ENCODE measurements at regions not wholly inside any gene's neighbourhood (a gene's known extent, or its start where the extent isn't known, plus 50 kb on each side); places are given as distances from the start of the nearest gene placed in this dataset.

DNA sequence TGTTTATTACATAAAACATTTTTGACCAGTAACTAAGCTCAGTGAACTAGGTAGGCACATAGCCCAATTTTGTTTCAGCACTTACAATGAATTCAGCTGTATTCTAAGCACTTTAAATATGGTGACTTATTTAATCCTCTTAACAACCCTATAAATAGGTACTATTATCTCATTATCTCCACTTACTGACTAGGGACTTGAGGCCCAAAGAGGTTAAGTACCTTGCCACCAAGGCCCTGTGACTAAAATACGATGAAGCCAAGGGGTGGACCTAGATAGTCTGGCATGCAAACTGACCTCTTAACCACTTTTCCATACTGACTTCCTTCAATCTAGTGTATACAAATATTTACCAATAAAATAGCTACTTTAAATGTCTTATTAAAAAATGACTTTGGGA, 266.4 kb downstream of the ZNF608 start:
- Histone ChIP-seq H2AFZ (ENCODE audit: insufficient read depth, low read depth, low read length, poor library complexity, severe bottlenecking) (no peak overlapping the region), H3K27ac (ENCODE audit: low read depth in 1 of 2, low read length in 2 of 2) (no peak overlapping the region), H3K4me3 (replicated peaks in 1 of 3; ENCODE audit: low read depth in 2 of 3, low read length in 3 of 3) (no peak overlapping the region), H3K36me3 (replicated peaks in 1 of 2; ENCODE audit: control insufficient read depth in 1 of 2, insufficient read depth in 2 of 2, low read length in 2 of 2) (no peaks in the 10 kb centered on the region), H3K79me2 (ENCODE audit: insufficient read depth, low read length) (no peaks in the 10 kb centered on the region), H3K9me3 (replicated peaks in 1 of 2; ENCODE audit: control insufficient read depth in 1 of 2, insufficient read depth in 1 of 2, low read length in 2 of 2) (no peaks in the 10 kb centered on the region), H3K4me2 (replicated peaks; ENCODE audit: extremely low read depth, low read length, poor library complexity, severe bottlenecking) (no peak overlapping the region), H3K27me3 (ENCODE audit: control insufficient read depth in 2 of 2, insufficient read depth in 2 of 2, low read length in 2 of 2) (no peaks in the 10 kb centered on the region), H3K9ac (ENCODE audit: insufficient read depth, low read length, poor library complexity, severe bottlenecking) (no peak overlapping the region), H4K20me1 (ENCODE audit: insufficient read depth, low read length) (no peaks in the 10 kb centered on the region), H3K4me1 (ENCODE audit: control insufficient read depth in 1 of 2, insufficient read depth in 2 of 2, low read length in 2 of 2) (no peaks in the 10 kb centered on the region)
- no peak overlapping the region for H3K27ac Mint-ChIP-seq
- no peaks in the 10 kb centered on the region for H3K36me3 Mint-ChIP-seq
- H3K4me1 Mint-ChIP-seq: no peaks in the 10 kb centered on the region
- WGBS (ENCODE audit: insufficient coverage): no CpG with 5 or more reads among the region's 1 CpG
- no peak for DNase-seq
- no peak overlapping the region for H3K4me3 Mint-ChIP-seq
- no peaks in the 10 kb centered on the region for H3K27me3 Mint-ChIP-seq (ENCODE audit: low read depth in 3 of 3)
- TF ChIP-seq, protein P1, sequence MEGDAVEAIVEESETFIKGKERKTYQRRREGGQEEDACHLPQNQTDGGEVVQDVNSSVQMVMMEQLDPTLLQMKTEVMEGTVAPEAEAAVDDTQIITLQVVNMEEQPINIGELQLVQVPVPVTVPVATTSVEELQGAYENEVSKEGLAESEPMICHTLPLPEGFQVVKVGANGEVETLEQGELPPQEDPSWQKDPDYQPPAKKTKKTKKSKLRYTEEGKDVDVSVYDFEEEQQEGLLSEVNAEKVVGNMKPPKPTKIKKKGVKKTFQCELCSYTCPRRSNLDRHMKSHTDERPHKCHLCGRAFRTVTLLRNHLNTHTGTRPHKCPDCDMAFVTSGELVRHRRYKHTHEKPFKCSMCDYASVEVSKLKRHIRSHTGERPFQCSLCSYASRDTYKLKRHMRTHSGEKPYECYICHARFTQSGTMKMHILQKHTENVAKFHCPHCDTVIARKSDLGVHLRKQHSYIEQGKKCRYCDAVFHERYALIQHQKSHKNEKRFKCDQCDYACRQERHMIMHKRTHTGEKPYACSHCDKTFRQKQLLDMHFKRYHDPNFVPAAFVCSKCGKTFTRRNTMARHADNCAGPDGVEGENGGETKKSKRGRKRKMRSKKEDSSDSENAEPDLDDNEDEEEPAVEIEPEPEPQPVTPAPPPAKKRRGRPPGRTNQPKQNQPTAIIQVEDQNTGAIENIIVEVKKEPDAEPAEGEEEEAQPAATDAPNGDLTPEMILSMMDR (IDR thresholded peaks at IDR 0.05): no peak
- intact Hi-C loops (cut with micrococcal nuclease): no loop called here
- peaks cover 0 to 11% (median 3%) of the 10 kb centered on the region in 7 donors for H3K9me3 Mint-ChIP-seq

DNA sequence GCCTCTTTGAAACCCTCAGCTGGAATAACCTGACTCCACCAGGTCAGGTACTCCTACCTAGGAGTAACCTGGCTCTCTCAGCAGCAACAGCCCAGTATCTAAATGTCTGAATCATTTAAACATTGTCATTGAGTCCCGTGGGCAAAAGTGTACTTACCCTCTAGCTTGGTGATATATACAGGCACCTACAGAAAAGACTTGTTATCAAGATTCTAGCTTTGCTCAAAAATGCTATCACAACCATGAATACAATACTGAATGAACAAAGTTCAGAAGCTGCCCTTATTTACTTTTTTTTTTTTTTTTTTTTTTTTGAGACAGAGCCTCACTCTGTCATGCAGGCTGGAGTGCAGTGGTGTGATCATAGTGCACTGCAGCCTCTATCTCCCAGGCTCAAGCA, 268.2 kb downstream of the ZNF608 start:
- Histone ChIP-seq H3K27ac (ENCODE audit: low read depth in 1 of 2, low read length in 2 of 2) (no peak overlapping the region), H4K20me1 (ENCODE audit: insufficient read depth, low read length) (no peaks in the 10 kb centered on the region), H3K4me2 (replicated peaks; ENCODE audit: extremely low read depth, low read length, poor library complexity, severe bottlenecking) (no peak overlapping the region)

More for the DNA sequence above, 268.2 kb downstream of the ZNF608 start:
- Histone ChIP-seq H3K79me2 (ENCODE audit: insufficient read depth, low read length) (no peaks in the 10 kb centered on the region), H3K4me1 (ENCODE audit: control insufficient read depth in 1 of 2, insufficient read depth in 2 of 2, low read length in 2 of 2) (no peaks in the 10 kb centered on the region), H3K36me3 (replicated peaks in 1 of 2; ENCODE audit: control insufficient read depth in 1 of 2, insufficient read depth in 2 of 2, low read length in 2 of 2) (no peaks in the 10 kb centered on the region), H3K4me3 (replicated peaks in 1 of 3; ENCODE audit: low read depth in 2 of 3, low read length in 3 of 3) (no peak overlapping the region), H2AFZ (ENCODE audit: insufficient read depth, low read depth, low read length, poor library complexity, severe bottlenecking) (no peak overlapping the region), H3K9me3 (replicated peaks in 1 of 2; ENCODE audit: control insufficient read depth in 1 of 2, insufficient read depth in 1 of 2, low read length in 2 of 2) (no peaks in the 10 kb centered on the region), H3K27me3 (ENCODE audit: control insufficient read depth in 2 of 2, insufficient read depth in 2 of 2, low read length in 2 of 2) (no peaks in the 10 kb centered on the region), H3K9ac (ENCODE audit: insufficient read depth, low read length, poor library complexity, severe bottlenecking) (no peak overlapping the region)
- Mint-ChIP-seq H3K4me1 (no peaks in the 10 kb centered on the region), H3K36me3 (no peaks in the 10 kb centered on the region), H3K27ac (no peak overlapping the region), H3K27me3 (ENCODE audit: low read depth in 3 of 3) (peaks cover 0 to 3% (median 0%) of the 10 kb centered on the region in 3 donors), H3K9me3 (peaks cover 0 to 11% (median 4%) of the 10 kb centered on the region in 7 donors), H3K4me3 (no peak overlapping the region)
- intact Hi-C loops (cut with micrococcal nuclease): no loop called here
- TF ChIP-seq, protein P1 (IDR thresholded peaks at IDR 0.05): no peak
- no CpG with 5 or more reads among the region's 1 CpG for WGBS (ENCODE audit: insufficient coverage)
- DNase-seq: no peak

All from CD14-positive monocyte (primary cell).